Astrocyte of the spinal cord (primary cell): ENCODE measurements at regions not wholly inside any gene's neighbourhood (a gene's known extent, or its start where the extent isn't known, plus 50 kb on each side); places are given as distances from the start of the nearest gene placed in this dataset.
"Not testable (repeated sequence)": the region's sequence is repeated elsewhere in the genome, so short reads cannot be mapped to it uniquely, and the experiment has no call there.

Experiments used
- DNase-seq: peaks from one replicate; pipeline ENCODE4 v3.0.0; 2011; ENCODE audit warnings: low read depth, low spot score
- H3K4me3 ChIP-seq: 2 replicates; pipeline ENCODE4 v1.5.1; 2011; ENCODE audit warnings: low read depth, mild to moderate bottlenecking, low read length, moderate library complexity
- in situ Hi-C: cut with HindIII; loops from 2 replicates; pipeline ENCODE4 v1.10.0; 2017; ENCODE audit warnings: low sequenced_read_pairs
- TF ChIP-seq, protein P1 (sequence below): IDR thresholded peaks from 2 replicates; pipeline ENCODE4 v1.5.1; 2012; ENCODE audit warnings: low read depth, mild to moderate bottlenecking, low read length, inconsistent platforms

- peak; percentile 32 for DNase-seq
- H3K4me3 ChIP-seq, result no peak overlapping the region
- in situ Hi-C loops, result no loop called here
- TF ChIP-seq, protein P1, sequence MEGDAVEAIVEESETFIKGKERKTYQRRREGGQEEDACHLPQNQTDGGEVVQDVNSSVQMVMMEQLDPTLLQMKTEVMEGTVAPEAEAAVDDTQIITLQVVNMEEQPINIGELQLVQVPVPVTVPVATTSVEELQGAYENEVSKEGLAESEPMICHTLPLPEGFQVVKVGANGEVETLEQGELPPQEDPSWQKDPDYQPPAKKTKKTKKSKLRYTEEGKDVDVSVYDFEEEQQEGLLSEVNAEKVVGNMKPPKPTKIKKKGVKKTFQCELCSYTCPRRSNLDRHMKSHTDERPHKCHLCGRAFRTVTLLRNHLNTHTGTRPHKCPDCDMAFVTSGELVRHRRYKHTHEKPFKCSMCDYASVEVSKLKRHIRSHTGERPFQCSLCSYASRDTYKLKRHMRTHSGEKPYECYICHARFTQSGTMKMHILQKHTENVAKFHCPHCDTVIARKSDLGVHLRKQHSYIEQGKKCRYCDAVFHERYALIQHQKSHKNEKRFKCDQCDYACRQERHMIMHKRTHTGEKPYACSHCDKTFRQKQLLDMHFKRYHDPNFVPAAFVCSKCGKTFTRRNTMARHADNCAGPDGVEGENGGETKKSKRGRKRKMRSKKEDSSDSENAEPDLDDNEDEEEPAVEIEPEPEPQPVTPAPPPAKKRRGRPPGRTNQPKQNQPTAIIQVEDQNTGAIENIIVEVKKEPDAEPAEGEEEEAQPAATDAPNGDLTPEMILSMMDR, result peak; percentile 49
Measured at GRCh38 chr10:84613336-84614021, 285.1 kb downstream of the CCSER2 start.

DNA sequence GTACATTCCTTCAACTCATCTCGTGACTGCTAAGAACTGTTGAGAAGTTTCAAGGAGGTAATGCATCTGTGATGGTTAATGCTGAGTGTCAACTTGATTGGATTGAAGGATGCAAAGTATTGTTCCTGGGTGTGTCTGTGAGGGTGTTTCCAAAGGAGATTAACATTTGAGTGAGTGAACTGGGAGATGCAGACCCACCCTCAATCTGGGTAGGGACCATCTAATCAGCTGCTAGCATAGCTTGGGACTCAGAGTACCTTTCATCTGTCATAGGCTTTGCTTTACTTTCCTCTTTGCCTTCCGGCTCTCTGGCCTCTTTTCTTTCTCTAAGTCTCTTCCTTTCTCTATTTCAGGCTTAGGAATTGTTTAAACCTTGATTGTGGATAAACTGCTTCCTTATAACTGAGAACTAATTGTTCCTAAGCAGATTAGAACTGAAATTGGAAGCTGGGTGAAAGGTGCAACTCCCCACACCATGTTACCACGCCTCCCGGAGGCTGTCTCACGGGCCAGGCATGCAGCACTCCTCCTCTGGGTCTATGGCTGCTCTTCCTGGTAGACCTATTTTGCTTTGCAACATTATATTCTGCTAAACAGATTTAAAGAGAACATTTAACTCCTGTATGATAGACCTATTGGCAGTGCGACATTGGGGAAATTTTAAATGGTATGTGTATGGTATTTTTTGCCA is 298.2 kb downstream of the CCSER2 start:
- in situ Hi-C loops, result no loop called here
- DNase-seq, result no peak
- H3K4me3 ChIP-seq, result no peak overlapping the region
- TF ChIP-seq, protein P1, result no peak

GRCh38 chr10:84632866-84633265 is 304.5 kb downstream of the CCSER2 start:
- H3K4me3 ChIP-seq, result no peak overlapping the region
- TF ChIP-seq, protein P1, result no peak
- peak; percentile 2 for DNase-seq
- in situ Hi-C loops, result no loop called here

DNA sequence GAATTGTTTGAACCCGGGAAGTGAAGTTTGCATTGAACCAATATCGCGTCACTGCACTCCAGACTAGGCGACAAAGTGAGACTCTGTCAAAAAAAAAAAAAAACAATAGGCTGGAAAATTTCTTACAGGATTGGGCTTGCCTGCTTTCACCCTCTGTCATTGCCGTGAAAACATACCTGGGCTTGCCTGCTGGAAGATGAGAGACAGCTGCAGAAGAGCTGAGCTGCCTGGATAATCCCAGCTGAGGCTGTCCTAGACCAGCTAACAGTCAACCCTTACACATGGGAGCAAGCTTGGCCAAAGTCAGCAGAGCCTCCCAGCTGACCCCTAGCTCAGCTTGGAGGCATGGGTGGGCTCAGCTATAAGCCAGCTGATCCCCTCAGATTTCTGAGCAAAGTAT is 306.2 kb downstream of the CCSER2 start:
- TF ChIP-seq, protein P1, result no peak
- DNase-seq, result no peak
- in situ Hi-C loops, result no loop called here
- H3K4me3 ChIP-seq, result no peak overlapping the region

GRCh38 chr10:84650628-84651027 is 322.2 kb downstream of the CCSER2 start:
- in situ Hi-C loops, DNase-seq: not testable (repeated sequence)

DNA sequence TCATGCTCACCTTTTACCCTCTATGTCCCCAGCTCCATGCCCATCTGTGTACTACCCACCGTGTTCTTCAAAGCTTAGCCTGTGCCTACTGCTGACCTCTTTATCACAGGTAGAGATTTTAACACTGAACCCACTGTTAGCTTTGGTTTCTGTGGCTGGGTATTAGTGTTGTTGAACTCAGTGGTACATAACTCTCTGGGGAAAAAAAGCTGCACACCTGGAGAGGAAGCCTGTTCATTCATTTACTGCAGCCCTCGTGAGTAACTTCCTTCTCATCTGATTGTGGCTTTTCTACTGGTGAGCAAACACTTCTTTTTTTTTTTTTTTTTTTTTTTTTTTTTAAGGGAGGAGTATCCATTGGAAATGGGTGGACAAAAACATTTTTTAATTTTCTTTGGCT is 326.3 kb downstream of the CCSER2 start:
- H3K4me3 ChIP-seq, result no peak overlapping the region
- no peak for DNase-seq
- TF ChIP-seq, protein P1, result no peak
- in situ Hi-C loops, result no loop called here

More at GRCh38 chr10:84650628-84651027, 322.2 kb downstream of the CCSER2 start:
- not testable (repeated sequence) for H3K4me3 ChIP-seq

GRCh38 chr10:84659027-84659426 is 330.6 kb downstream of the CCSER2 start:
- in situ Hi-C loops, result no loop called here
- DNase-seq, result no peak
- no peak overlapping the region for H3K4me3 ChIP-seq
- TF ChIP-seq, protein P1, result no peak
